ENCODE measurements at regions not wholly inside any gene's neighbourhood (a gene's known extent, or its start where the extent isn't known, plus 50 kb on each side); places are given as distances from the start of the nearest gene placed in this dataset.

DNA sequence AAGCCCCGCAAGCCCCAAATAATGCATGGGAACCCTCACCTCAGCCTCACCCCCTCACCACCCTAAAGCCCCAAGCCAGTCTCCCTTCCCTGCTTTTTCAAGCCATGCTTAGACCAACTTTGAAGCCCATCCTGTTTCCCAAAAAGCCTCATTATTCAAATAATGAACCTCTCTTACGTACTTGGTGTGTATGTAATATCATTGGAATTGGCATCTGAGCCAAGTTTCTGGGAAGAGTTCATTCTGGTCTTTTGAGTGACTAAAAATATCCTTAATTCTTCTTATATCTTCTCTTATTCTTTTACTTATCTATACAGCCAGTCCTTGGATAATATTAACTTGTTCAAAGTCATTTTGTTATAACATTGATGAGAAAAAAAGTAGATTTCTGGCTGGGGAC lies 875.8 kb upstream of the SLIT2 start:
- DNase-seq: no peak
- Histone ChIP-seq H3K36me3 (ENCODE audit: control insufficient read depth, insufficient read depth, low read length) (no peaks in the 10 kb centered on the region), H3K4me1 (ENCODE audit: control insufficient read depth, insufficient read depth, low read length, poor library complexity, severe bottlenecking) (no peaks in the 10 kb centered on the region), H3K4me3 (ENCODE audit: insufficient read depth, low read depth, low read length, poor library complexity, severe bottlenecking) (no peak overlapping the region), H3K9me3 (ENCODE audit: control insufficient read depth, low read length) (no peaks in the 10 kb centered on the region), H3K27me3 (replicated peaks; ENCODE audit: control insufficient read depth, insufficient read depth, low read length, poor library complexity, severe bottlenecking) (no peaks in the 10 kb centered on the region), H3K27ac (ENCODE audit: insufficient read depth, low read length, poor library complexity, severe bottlenecking) (no peak overlapping the region)

DNA sequence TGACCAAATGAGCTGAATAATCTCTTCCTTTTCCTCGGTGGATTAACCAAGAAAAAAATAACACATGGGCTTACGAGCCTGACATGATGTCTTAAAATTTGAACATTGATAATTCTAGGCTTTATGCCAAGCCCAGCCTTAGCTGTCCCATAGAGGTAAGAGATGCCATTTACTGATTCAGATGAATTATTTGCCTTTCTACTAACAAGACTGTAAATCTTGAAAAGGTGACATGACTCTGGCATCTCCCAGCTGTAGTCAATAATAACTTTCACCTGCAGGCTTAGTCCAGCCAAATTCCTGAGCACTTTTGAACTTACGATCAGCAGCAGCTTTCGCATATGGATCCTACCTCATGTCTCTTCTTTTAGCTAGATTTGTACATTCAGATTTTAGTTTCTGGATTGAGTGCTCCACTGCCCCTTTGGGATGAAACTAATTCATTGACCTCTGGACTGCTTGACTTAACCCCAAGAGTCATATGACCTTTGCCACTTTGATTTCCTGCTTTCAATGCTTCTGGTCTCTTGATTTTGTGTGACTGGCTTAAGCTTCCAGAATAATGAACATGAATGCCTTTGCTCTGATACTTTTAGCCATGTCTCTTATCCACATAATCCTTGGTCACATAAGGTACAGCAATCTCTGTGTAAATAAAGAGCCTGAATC lies 876.4 kb upstream of the SLIT2 start:
- Histone ChIP-seq H3K36me3 (ENCODE audit: control insufficient read depth, insufficient read depth, low read length) (no peaks in the 10 kb centered on the region), H3K27me3 (replicated peaks; ENCODE audit: control insufficient read depth, insufficient read depth, low read length, poor library complexity, severe bottlenecking) (no peaks in the 10 kb centered on the region), H3K4me1 (ENCODE audit: control insufficient read depth, insufficient read depth, low read length, poor library complexity, severe bottlenecking) (no peaks in the 10 kb centered on the region), H3K4me3 (ENCODE audit: insufficient read depth, low read depth, low read length, poor library complexity, severe bottlenecking) (no peak overlapping the region), H3K9me3 (ENCODE audit: control insufficient read depth, low read length) (no peaks in the 10 kb centered on the region), H3K27ac (ENCODE audit: insufficient read depth, low read length, poor library complexity, severe bottlenecking) (no peak overlapping the region)
- DNase-seq: no peak

DNA sequence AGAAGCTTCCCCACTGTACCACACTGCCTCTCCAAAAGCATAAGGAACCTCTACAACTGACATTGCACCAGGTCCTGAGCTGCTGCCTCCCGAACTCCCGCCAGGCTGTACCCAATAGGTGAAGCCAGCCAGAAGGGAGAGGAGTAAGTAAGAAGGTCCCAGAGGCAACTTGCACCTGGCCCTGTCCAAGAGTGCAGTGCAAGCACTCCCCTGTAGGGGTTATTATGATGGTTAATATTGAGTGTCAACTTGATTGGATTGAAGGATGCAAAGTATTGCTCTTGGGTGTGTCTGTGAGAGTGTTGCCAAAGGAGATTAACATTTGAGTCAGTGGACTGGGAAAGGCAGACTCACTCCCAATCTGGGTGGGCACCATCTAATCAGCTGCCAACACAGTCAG lies 879.3 kb upstream of the SLIT2 start:
- no peaks in the 10 kb centered on the region for H3K9me3 ChIP-seq (ENCODE audit: control insufficient read depth, low read length)
- no peaks in the 10 kb centered on the region for H3K27me3 ChIP-seq (replicated peaks; ENCODE audit: control insufficient read depth, insufficient read depth, low read length, poor library complexity, severe bottlenecking)
- H3K27ac ChIP-seq (ENCODE audit: insufficient read depth, low read length, poor library complexity, severe bottlenecking): no peak overlapping the region
- H3K4me3 ChIP-seq (ENCODE audit: insufficient read depth, low read depth, low read length, poor library complexity, severe bottlenecking): no peak overlapping the region
- DNase-seq: no peak
- H3K4me1 ChIP-seq (ENCODE audit: control insufficient read depth, insufficient read depth, low read length, poor library complexity, severe bottlenecking): no peaks in the 10 kb centered on the region
- no peaks in the 10 kb centered on the region for H3K36me3 ChIP-seq (ENCODE audit: control insufficient read depth, insufficient read depth, low read length)

DNA sequence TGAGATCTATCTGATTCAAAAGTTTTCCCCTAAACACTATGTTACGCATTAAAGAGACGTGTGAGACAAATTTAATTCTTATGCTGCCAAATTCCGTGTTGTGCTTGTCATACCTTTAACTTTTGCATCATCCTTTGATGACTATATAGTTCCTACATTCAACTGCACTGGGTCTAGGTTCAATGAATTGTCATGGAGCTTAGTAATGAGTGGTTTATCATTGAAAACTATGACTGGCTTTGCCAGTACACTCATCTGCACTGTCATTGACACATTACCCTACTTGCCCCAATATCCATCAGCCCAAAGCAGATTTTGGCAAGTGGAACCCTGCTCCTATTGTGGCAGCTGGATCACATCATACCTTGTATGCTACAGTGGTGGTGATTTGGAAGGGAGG lies 882.9 kb upstream of the SLIT2 start:
- DNase-seq: no peak
- Histone ChIP-seq H3K4me1 (ENCODE audit: control insufficient read depth, insufficient read depth, low read length, poor library complexity, severe bottlenecking) (no peaks in the 10 kb centered on the region), H3K27ac (ENCODE audit: insufficient read depth, low read length, poor library complexity, severe bottlenecking) (no peak overlapping the region)

DNA sequence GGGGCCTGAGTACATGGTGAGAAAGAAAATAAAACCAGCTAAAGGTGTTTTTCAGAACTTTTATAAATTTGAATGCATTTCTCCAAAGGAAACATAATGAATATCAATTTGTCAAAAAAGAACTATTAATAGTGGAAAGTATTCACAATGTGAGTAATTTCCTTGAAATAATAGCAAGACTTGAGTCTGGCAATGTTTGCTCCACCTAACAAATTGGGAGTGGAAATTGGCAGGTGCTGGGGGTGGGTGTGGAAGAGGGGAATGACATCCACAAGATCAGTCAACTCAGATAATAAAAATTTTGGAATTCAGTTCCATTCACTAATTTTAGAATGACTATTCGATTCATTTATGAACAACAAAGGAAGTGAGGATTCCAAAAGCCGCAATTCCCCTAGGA lies 884.8 kb upstream of the SLIT2 start:
- Histone ChIP-seq H3K36me3 (ENCODE audit: control insufficient read depth, insufficient read depth, low read length) (no peaks in the 10 kb centered on the region), H3K9me3 (ENCODE audit: control insufficient read depth, low read length) (no peaks in the 10 kb centered on the region), H3K27me3 (replicated peaks; ENCODE audit: control insufficient read depth, insufficient read depth, low read length, poor library complexity, severe bottlenecking) (no peaks in the 10 kb centered on the region), H3K4me1 (ENCODE audit: control insufficient read depth, insufficient read depth, low read length, poor library complexity, severe bottlenecking) (no peaks in the 10 kb centered on the region), H3K4me3 (ENCODE audit: insufficient read depth, low read depth, low read length, poor library complexity, severe bottlenecking) (no peak overlapping the region), H3K27ac (ENCODE audit: insufficient read depth, low read length, poor library complexity, severe bottlenecking) (no peak overlapping the region)
- no peak for DNase-seq

More for the DNA sequence above, 882.9 kb upstream of the SLIT2 start:
- H3K36me3 ChIP-seq (ENCODE audit: control insufficient read depth, insufficient read depth, low read length): no peaks in the 10 kb centered on the region
- no peak overlapping the region for H3K4me3 ChIP-seq (ENCODE audit: insufficient read depth, low read depth, low read length, poor library complexity, severe bottlenecking)
- H3K27me3 ChIP-seq (replicated peaks; ENCODE audit: control insufficient read depth, insufficient read depth, low read length, poor library complexity, severe bottlenecking): no peaks in the 10 kb centered on the region
- no peaks in the 10 kb centered on the region for H3K9me3 ChIP-seq (ENCODE audit: control insufficient read depth, low read length)

DNA sequence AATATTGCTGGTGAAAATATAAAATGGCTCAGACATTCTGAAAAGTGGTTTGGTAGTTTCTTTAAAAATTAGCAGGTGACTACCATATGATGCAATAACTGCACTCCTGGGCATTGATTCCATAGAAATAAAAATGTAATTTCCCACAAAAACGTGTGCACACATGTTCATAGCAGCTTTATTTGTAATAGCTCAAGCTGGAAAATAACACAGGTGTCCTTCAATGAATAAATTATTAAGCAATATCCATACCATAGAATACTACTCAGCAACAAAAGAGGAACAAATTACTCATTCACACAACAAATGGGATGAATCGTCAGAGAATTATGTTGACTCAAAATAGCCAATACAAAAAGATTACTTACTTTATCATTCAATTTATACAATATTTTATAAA lies 893.7 kb upstream of the SLIT2 start:
- no peaks in the 10 kb centered on the region for H3K27me3 ChIP-seq (replicated peaks; ENCODE audit: control insufficient read depth, insufficient read depth, low read length, poor library complexity, severe bottlenecking)
- no peak overlapping the region for H3K27ac ChIP-seq (ENCODE audit: insufficient read depth, low read length, poor library complexity, severe bottlenecking)
- no peak for DNase-seq
- H3K9me3 ChIP-seq (ENCODE audit: control insufficient read depth, low read length): no peaks in the 10 kb centered on the region
- no peak overlapping the region for H3K4me3 ChIP-seq (ENCODE audit: insufficient read depth, low read depth, low read length, poor library complexity, severe bottlenecking)
- no peaks in the 10 kb centered on the region for H3K36me3 ChIP-seq (ENCODE audit: control insufficient read depth, insufficient read depth, low read length)
- H3K4me1 ChIP-seq (ENCODE audit: control insufficient read depth, insufficient read depth, low read length, poor library complexity, severe bottlenecking): no peaks in the 10 kb centered on the region

DNA sequence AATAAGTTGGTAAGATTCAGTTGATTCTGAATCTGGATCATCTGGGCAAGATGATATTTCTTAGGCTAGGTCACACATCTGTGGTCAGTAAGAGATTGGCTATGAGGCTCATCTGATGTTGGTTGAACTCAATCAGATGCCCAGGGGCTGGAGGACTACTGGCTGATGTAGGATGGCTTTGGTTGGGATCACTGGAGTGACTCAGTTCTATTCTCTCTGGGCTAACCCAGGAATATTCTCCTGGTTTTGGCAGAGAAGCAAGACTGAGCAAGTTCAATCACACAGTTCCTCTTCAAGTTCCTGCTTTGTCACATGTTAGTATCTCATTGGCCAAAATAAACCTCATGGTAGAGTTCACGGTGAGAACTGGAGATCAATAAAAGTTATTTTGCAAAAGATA lies 902.3 kb upstream of the SLIT2 start:
- no peak overlapping the region for H3K4me3 ChIP-seq (ENCODE audit: insufficient read depth, low read depth, low read length, poor library complexity, severe bottlenecking)
- no peaks in the 10 kb centered on the region for H3K9me3 ChIP-seq (ENCODE audit: control insufficient read depth, low read length)
- DNase-seq: no peak

DNA sequence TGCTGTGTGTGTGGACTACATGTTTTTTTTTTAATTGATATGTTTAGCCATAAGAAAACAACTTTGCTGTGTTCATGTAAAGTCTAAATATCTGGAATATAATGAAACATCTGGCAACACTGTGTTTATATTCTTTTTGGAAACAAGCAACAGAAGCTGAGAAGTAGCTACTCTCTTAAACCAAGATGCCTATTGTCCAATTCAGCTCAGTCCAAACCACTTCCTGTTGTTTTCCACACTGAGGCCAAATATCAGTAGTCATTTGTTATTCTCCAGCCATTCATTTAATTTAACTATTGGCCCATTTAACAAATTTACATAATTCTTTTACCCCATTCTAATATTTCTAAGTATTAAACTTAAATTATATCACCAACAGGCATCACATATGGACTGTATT lies 903.0 kb upstream of the SLIT2 start:
- H3K27me3 ChIP-seq (replicated peaks; ENCODE audit: control insufficient read depth, insufficient read depth, low read length, poor library complexity, severe bottlenecking): no peaks in the 10 kb centered on the region
- H3K4me3 ChIP-seq (ENCODE audit: insufficient read depth, low read depth, low read length, poor library complexity, severe bottlenecking): no peak overlapping the region
- no peaks in the 10 kb centered on the region for H3K9me3 ChIP-seq (ENCODE audit: control insufficient read depth, low read length)
- no peak overlapping the region for H3K27ac ChIP-seq (ENCODE audit: insufficient read depth, low read length, poor library complexity, severe bottlenecking)
- no peaks in the 10 kb centered on the region for H3K36me3 ChIP-seq (ENCODE audit: control insufficient read depth, insufficient read depth, low read length)
- H3K4me1 ChIP-seq (ENCODE audit: control insufficient read depth, insufficient read depth, low read length, poor library complexity, severe bottlenecking): no peaks in the 10 kb centered on the region
- no peak for DNase-seq

More for the DNA sequence above, 902.3 kb upstream of the SLIT2 start:
- no peaks in the 10 kb centered on the region for H3K4me1 ChIP-seq (ENCODE audit: control insufficient read depth, insufficient read depth, low read length, poor library complexity, severe bottlenecking)
- no peaks in the 10 kb centered on the region for H3K27me3 ChIP-seq (replicated peaks; ENCODE audit: control insufficient read depth, insufficient read depth, low read length, poor library complexity, severe bottlenecking)
- H3K36me3 ChIP-seq (ENCODE audit: control insufficient read depth, insufficient read depth, low read length): no peaks in the 10 kb centered on the region
- H3K27ac ChIP-seq (ENCODE audit: insufficient read depth, low read length, poor library complexity, severe bottlenecking): no peak overlapping the region

DNA sequence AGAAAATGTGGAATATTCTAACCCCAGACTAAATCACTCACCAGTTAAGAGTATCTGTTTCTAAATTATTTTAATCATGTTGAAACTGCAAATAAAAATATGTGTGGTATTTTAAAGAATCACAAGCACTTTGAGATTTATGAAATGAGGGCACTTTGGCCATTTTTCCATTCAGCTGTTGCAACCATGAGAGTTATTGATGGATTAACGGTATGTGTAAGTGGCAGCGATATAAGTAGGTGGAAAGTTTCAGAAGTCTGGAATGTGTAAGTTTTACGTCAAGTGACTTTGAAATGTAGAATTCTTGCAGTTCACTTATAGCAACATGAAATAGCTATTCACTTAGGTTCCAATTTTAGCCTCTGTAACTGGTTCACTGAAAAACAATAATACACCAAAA lies 905.1 kb upstream of the SLIT2 start:
- Histone ChIP-seq H3K27ac (ENCODE audit: insufficient read depth, low read length, poor library complexity, severe bottlenecking) (no peak overlapping the region), H3K9me3 (ENCODE audit: control insufficient read depth, low read length) (no peaks in the 10 kb centered on the region), H3K4me1 (ENCODE audit: control insufficient read depth, insufficient read depth, low read length, poor library complexity, severe bottlenecking) (no peaks in the 10 kb centered on the region), H3K36me3 (ENCODE audit: control insufficient read depth, insufficient read depth, low read length) (no peaks in the 10 kb centered on the region), H3K4me3 (ENCODE audit: insufficient read depth, low read depth, low read length, poor library complexity, severe bottlenecking) (no peak overlapping the region), H3K27me3 (replicated peaks; ENCODE audit: control insufficient read depth, insufficient read depth, low read length, poor library complexity, severe bottlenecking) (no peaks in the 10 kb centered on the region)
- no peak for DNase-seq

DNA sequence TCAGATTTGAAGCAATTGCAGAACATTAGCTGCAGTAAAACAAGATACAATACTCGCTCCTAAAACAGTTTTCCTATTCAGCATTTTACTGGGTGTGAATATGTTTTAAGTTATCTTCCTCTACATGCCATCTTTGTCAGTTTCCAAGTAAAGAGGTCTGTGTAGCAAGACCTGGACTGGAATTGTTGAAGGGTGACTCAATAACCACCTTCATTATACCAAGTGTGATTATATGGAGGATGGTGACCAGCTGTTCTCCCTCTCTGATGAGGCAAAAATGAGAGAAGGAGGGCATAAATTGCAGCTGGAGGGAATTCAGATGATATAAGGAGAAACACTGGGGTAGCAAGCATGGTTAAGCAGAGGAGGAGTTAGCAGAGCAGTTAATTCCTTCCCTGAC lies 922.1 kb upstream of the SLIT2 start:
- Histone ChIP-seq H3K27me3 (replicated peaks; ENCODE audit: control insufficient read depth, insufficient read depth, low read length, poor library complexity, severe bottlenecking) (no peaks in the 10 kb centered on the region), H3K9me3 (ENCODE audit: control insufficient read depth, low read length) (no peaks in the 10 kb centered on the region), H3K4me3 (ENCODE audit: insufficient read depth, low read depth, low read length, poor library complexity, severe bottlenecking) (no peak overlapping the region), H3K36me3 (ENCODE audit: control insufficient read depth, insufficient read depth, low read length) (no peaks in the 10 kb centered on the region), H3K4me1 (ENCODE audit: control insufficient read depth, insufficient read depth, low read length, poor library complexity, severe bottlenecking) (no peaks in the 10 kb centered on the region), H3K27ac (ENCODE audit: insufficient read depth, low read length, poor library complexity, severe bottlenecking) (no peak overlapping the region)
- DNase-seq: no peak
